ENCODE measurements at regions not wholly inside any gene's neighbourhood (a gene's known extent, or its start where the extent isn't known, plus 50 kb on each side); places are given as distances from the start of the nearest gene placed in this dataset.

GRCh38 chr5:106489004-106489403, 1181.7 kb downstream of the EFNA5 start:
- TF ChIP-seq POLR2A (IDR thresholded peaks at IDR 0.05) (no peak), CTCF (IDR thresholded peaks at IDR 0.05 in 4 of 5, conservative IDR thresholded peaks at IDR 0.05 in 1 of 5) (no peak)
- Histone ChIP-seq H3K36me3 (no peaks in the 10 kb centered on the region), H3K9me3 (no peaks in the 10 kb centered on the region), H3K4me1 (no peaks in the 10 kb centered on the region), H3K27me3 (no peaks in the 10 kb centered on the region), H3K4me3 (no peak overlapping the region), H3K27ac (no peak overlapping the region)
- ATAC-seq (no peak), DNase-seq (no peak)
- intact Hi-C loops (cut with DNase I; ENCODE audit: low total_unique reads) (no loop called here), in situ Hi-C loops (cut with MboI; ENCODE audit: low sequenced_read_pairs in 4 of 4) (no loop called here)

GRCh38 chr5:106488407-106488806, 1182.3 kb downstream of the EFNA5 start:
- intact Hi-C loops (cut with DNase I; ENCODE audit: low total_unique reads) (no loop called here), in situ Hi-C loops (cut with MboI; ENCODE audit: low sequenced_read_pairs in 4 of 4) (no loop called here)
- H3K4me1 ChIP-seq: no peaks in the 10 kb centered on the region
- ATAC-seq (no peak), DNase-seq (no peak)
- H3K36me3 ChIP-seq: no peaks in the 10 kb centered on the region
- no peaks in the 10 kb centered on the region for H3K27me3 ChIP-seq
- no peak for TF ChIP-seq CTCF (IDR thresholded peaks at IDR 0.05 in 4 of 5, conservative IDR thresholded peaks at IDR 0.05 in 1 of 5)
- no peak for TF ChIP-seq POLR2A (IDR thresholded peaks at IDR 0.05)
- no peaks in the 10 kb centered on the region for H3K9me3 ChIP-seq
- H3K27ac ChIP-seq: no peak overlapping the region
- H3K4me3 ChIP-seq: no peak overlapping the region

- Histone ChIP-seq H3K9me3 (no peaks in the 10 kb centered on the region), H3K27me3 (no peaks in the 10 kb centered on the region), H3K4me1 (no peaks in the 10 kb centered on the region), H3K27ac (no peak overlapping the region), H3K36me3 (no peaks in the 10 kb centered on the region), H3K4me3 (no peak overlapping the region)
- in situ Hi-C loops (cut with MboI; ENCODE audit: low sequenced_read_pairs in 4 of 4): no loop called here
- DNase-seq: no peak
- intact Hi-C loops (cut with DNase I; ENCODE audit: low total_unique reads): no loop called here
- TF ChIP-seq POLR2A (IDR thresholded peaks at IDR 0.05): no peak
- TF ChIP-seq CTCF (IDR thresholded peaks at IDR 0.05 in 4 of 5, conservative IDR thresholded peaks at IDR 0.05 in 1 of 5): no peak
- ATAC-seq: no peak
Measured at GRCh38 chr5:106481374-106481773, 1189.4 kb downstream of the EFNA5 start.

- ATAC-seq: no peak
- no peaks in the 10 kb centered on the region for H3K4me1 ChIP-seq
- intact Hi-C loops (cut with DNase I; ENCODE audit: low total_unique reads): no loop called here
- TF ChIP-seq POLR2A (IDR thresholded peaks at IDR 0.05) (no peak), CTCF (IDR thresholded peaks at IDR 0.05 in 4 of 5, conservative IDR thresholded peaks at IDR 0.05 in 1 of 5) (no peak)
- in situ Hi-C loops (cut with MboI; ENCODE audit: low sequenced_read_pairs in 4 of 4): no loop called here
- DNase-seq: no peak
- H3K36me3 ChIP-seq: no peaks in the 10 kb centered on the region
- no peak overlapping the region for H3K4me3 ChIP-seq
- no peak overlapping the region for H3K27ac ChIP-seq
- no peaks in the 10 kb centered on the region for H3K9me3 ChIP-seq
- H3K27me3 ChIP-seq: no peaks in the 10 kb centered on the region
Measured at GRCh38 chr5:106476630-106477029, 1194.1 kb downstream of the EFNA5 start.

- ATAC-seq (no peak), DNase-seq (no peak)
- no peak for TF ChIP-seq POLR2A (IDR thresholded peaks at IDR 0.05)
- no peak for TF ChIP-seq CTCF (IDR thresholded peaks at IDR 0.05 in 4 of 5, conservative IDR thresholded peaks at IDR 0.05 in 1 of 5)
- intact Hi-C loops (cut with DNase I; ENCODE audit: low total_unique reads) (no loop called here), in situ Hi-C loops (cut with MboI; ENCODE audit: low sequenced_read_pairs in 4 of 4) (no loop called here)
- Histone ChIP-seq H3K4me1 (no peaks in the 10 kb centered on the region), H3K27ac (no peak overlapping the region), H3K9me3 (no peaks in the 10 kb centered on the region), H3K36me3 (no peaks in the 10 kb centered on the region), H3K27me3 (no peaks in the 10 kb centered on the region), H3K4me3 (no peak overlapping the region)
Measured at GRCh38 chr5:106474066-106474465, 1196.7 kb downstream of the EFNA5 start.
